BLaER1 treated with 17β-estradiol and CSF1 and Interleukin-3, amounts not matched to agents 10 nM and 100 nM (cell line): ENCODE measurements at regions not wholly inside any gene's neighbourhood (a gene's known extent, or its start where the extent isn't known, plus 50 kb on each side); places are given as distances from the start of the nearest gene placed in this dataset.

ENCODE experiments used
- H3K27ac ChIP-seq, 11 experiments: shearing (Covaris generic); formaldehyde crosslinking; 2 replicates each; pipeline ENCODE4 v1.8.1; 2022
- H3K27me3 ChIP-seq, 11 experiments: shearing (Covaris generic); formaldehyde crosslinking; 2 replicates each; pipeline ENCODE4 v1.8.1; 2022
- H3K36me3 ChIP-seq, 11 experiments: shearing (Covaris generic); formaldehyde crosslinking; 2 replicates each; pipeline ENCODE4 v1.8.1; 2022
- H3K4me1 ChIP-seq, 10 experiments: shearing (Covaris generic); formaldehyde crosslinking; 2 replicates each; pipeline ENCODE4 v1.8.1; 2022
- H3K4me2 ChIP-seq, 11 experiments: shearing (Covaris generic); formaldehyde crosslinking; 2 replicates each; pipeline ENCODE4 v1.8.1; 2022
- H3K4me3 ChIP-seq, 10 experiments: shearing (Covaris generic); formaldehyde crosslinking; 2 replicates each; pipeline ENCODE4 v1.8.1; 2022
- H3K9ac ChIP-seq, 11 experiments: shearing (Covaris generic); formaldehyde crosslinking; 2 replicates each; pipeline ENCODE4 v1.8.1; 2022
- H3K9me3 ChIP-seq, 11 experiments: shearing (Covaris generic); formaldehyde crosslinking; replicated peaks in 1 of 11; 2 replicates each; pipeline ENCODE4 v1.8.1; 2022
- H4K20me1 ChIP-seq, 11 experiments: shearing (Covaris generic); formaldehyde crosslinking; 2 replicates each; pipeline ENCODE4 v1.8.1; 2022
- Cebpa-rat ChIP-seq, 11 experiments: shearing (Covaris generic); IDR thresholded peaks; 2 replicates each; pipeline ENCODE4 v1.8.1; 2022

DNA sequence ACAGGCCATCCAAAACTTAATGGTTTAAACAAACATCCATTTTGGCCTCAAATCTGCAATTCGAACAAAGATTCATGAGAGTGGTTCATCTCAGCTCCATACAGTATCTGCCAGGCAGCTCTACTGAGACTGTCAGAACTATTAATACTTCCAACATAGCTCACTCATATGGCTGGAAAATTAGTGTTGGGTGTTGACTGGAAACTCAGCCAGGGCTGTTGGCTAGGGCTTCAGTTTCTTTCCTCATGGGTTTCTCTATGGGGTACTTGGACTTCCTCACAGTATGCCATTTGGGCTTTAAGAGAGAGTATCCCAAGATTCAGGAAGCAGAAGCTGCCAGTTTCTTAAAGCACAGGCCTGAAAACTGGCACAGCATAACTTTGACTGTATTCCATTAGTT, 240.3 kb downstream of the TPBG start:
- H3K27ac ChIP-seq: no peak overlapping the region
- no peaks in the 10 kb centered on the region for H3K27me3 ChIP-seq

DNA sequence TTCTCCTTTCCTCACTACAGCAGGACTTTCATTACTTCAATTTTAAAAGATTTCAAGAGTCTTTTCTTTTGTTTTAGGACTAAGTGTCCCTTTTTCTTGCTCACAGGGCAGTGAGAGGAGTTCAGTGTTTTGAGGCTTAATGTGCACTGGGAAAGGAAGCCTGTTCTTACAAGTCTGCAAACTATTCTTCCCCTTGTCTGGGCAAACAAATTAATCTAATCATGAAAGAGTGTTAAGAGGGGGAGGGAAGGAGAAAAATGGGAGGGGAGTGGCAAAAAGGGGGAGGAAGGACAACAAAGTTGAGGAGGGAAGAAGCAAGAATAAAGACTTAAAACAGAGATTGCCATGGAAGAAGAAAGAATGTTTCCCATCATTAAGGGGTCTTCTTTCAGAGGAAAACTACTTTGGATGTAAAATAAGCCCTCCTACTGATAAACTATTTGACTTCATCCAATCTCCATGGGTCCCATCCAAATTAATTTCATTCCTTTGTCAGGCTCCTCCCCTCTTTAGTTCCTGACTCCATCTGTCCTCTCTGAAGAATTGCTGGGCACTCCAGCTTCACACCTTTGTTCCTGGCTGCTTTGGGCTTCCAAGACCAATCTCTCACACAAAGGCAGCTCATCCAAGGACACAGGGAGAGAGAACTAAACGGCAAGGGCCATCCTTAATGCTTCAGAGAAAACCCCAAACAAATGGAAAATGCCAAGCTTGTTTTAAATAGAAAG, 244.5 kb downstream of the TPBG start:
- Histone ChIP-seq H3K36me3 (no peaks in the 10 kb centered on the region), H3K27me3 (no peaks in the 10 kb centered on the region), H3K27ac (no peak overlapping the region), H3K4me2 (0 out of 22 replicates have a peak overlapping the region, but pooled peaks of 2 of the 11 experiments have one; percentile 18 to 27), H3K9me3 (no peaks in the 10 kb centered on the region), H3K9ac (no peak overlapping the region), H3K4me1 (peaks cover 0 to 4% (median 0%) of the 10 kb centered on the region in 10 experiments; a peak in 2 of 20 replicates), H3K4me3 (no peak overlapping the region), H4K20me1 (no peaks in the 10 kb centered on the region)
- no peak for TF ChIP-seq Cebpa-rat (IDR thresholded peaks at IDR 0.05)

More for the DNA sequence above, 240.3 kb downstream of the TPBG start:
- Histone ChIP-seq H3K36me3 (no peaks in the 10 kb centered on the region), H3K9me3 (no peaks in the 10 kb centered on the region), H3K4me1 (peaks cover 0 to 2% (median 0%) of the 10 kb centered on the region in 10 experiments; a peak in 2 of 20 replicates), H4K20me1 (no peaks in the 10 kb centered on the region), H3K9ac (no peak overlapping the region), H3K4me2 (no peak overlapping the region), H3K4me3 (no peak overlapping the region)
- TF ChIP-seq Cebpa-rat (IDR thresholded peaks at IDR 0.05): no peak

DNA sequence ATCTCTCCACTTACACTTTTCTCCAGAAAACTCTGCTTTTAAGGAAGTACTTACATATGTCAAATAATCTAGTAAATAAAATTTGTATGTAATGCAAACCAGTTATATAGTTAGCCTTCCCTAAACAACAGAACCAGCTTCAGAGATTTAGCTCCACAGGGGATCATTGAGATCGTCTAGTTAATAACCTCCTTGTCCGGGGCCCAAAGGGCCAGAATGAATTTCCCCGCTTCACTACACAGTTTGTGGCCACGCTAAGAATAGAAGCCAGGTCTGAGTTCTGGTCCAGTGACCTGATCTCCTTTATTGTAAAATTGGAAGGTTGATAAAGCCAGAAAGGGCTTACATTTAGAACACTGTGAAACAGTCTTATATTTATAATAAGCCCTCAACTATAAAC, 245.2 kb downstream of the TPBG start:
- H3K9me3 ChIP-seq: no peaks in the 10 kb centered on the region
- no peak overlapping the region for H3K27ac ChIP-seq
- no peak overlapping the region for H3K4me3 ChIP-seq

DNA sequence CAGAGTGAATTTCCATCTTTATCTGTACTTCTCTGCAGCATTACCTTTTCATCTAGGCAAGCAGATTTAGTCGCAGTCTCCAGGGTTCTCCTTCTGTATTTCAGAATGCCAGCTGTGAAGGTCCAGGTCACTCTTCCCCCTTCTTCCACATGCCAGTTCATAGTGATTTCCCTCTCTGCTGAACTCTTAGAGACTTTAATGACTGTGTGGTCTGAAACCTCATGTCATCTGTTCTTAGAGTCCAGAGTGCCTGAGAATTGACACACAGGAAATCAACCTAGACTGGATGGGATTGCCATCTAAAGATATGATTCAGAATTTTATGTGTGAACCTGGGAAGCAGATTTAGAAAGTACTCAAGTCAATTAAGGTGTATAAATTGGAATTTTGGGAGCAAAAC, 248.1 kb downstream of the TPBG start:
- no peak overlapping the region for H3K27ac ChIP-seq
- no peak overlapping the region for H3K4me2 ChIP-seq
- no peaks in the 10 kb centered on the region for H3K36me3 ChIP-seq
- no peaks in the 10 kb centered on the region for H3K27me3 ChIP-seq
- H3K4me3 ChIP-seq: no peak overlapping the region
- H3K9me3 ChIP-seq: no peaks in the 10 kb centered on the region
- TF ChIP-seq Cebpa-rat (IDR thresholded peaks at IDR 0.05): no peak
- H4K20me1 ChIP-seq: no peaks in the 10 kb centered on the region
- peaks cover 0 to 4% (median 0%) of the 10 kb centered on the region in 10 experiments; a peak in 2 of 20 replicates for H3K4me1 ChIP-seq
- H3K9ac ChIP-seq: no peak overlapping the region

More for the DNA sequence above, 245.2 kb downstream of the TPBG start:
- Histone ChIP-seq H3K4me2 (peak overlapping the region in 3 of 11 experiments; percentile 15 to 27 (median 18); a peak in 2 of 22 replicates), H3K36me3 (no peaks in the 10 kb centered on the region), H3K4me1 (peaks cover 0 to 4% (median 0%) of the 10 kb centered on the region in 10 experiments; a peak in 2 of 20 replicates), H4K20me1 (no peaks in the 10 kb centered on the region), H3K27me3 (no peaks in the 10 kb centered on the region), H3K9ac (no peak overlapping the region)
- TF ChIP-seq Cebpa-rat (IDR thresholded peaks at IDR 0.05): no peak

DNA sequence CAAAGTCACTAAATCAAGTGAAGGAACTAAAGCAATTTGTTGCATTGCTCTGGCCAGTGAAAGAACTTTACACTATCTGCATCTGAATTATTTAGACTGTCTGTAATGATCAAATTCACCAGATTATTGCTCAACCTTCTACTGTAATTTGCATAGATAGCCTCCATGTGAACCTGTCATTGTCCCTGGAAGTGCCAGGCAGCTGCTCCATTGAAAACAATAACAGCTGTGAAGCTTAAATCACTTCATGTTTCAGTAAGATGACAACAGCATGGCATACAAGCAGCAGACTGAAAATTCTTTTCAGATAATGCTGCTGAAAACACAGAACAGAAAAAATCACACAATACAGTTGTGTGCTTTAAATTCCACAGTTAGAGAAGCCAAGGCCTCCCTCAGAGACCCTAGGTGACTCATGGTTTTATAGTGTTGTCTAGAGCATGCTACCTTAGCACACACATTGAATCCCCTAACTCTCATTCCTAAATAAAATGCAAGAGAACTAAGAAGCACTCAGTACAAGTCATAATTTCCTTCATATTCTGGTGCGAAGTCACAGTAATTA, 248.9 kb downstream of the TPBG start:
- TF ChIP-seq Cebpa-rat (IDR thresholded peaks at IDR 0.05): no peak
- Histone ChIP-seq H3K9me3 (no peaks in the 10 kb centered on the region), H3K27me3 (no peaks in the 10 kb centered on the region)

DNA sequence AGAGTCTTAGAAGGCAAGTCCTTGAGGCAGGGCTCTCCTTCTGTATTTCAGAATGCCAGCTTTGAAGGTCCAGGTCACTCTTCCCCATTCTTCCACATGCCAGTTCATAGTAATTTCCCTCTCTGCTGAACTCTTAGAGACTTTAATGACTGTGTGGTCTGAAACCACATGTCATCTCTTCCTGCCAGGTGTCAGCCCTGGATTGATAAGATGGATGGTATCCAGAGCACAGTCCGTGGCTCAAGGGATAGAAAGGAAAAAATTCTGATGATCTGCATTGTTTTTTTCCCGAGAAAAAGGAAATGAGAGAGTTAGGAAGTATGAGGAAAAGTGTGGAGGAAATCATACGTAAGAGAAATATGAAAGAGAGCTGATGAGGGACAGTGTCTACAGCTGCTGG, 250.9 kb downstream of the TPBG start:
- no peak overlapping the region for H3K9ac ChIP-seq
- H3K27me3 ChIP-seq: no peaks in the 10 kb centered on the region
- H3K4me2 ChIP-seq: no peak overlapping the region
- H3K27ac ChIP-seq: no peak overlapping the region
- no peaks in the 10 kb centered on the region for H3K9me3 ChIP-seq
- TF ChIP-seq Cebpa-rat (IDR thresholded peaks at IDR 0.05): no peak
- no peaks in the 10 kb centered on the region for H3K36me3 ChIP-seq
- H4K20me1 ChIP-seq: no peaks in the 10 kb centered on the region
- no peak overlapping the region for H3K4me3 ChIP-seq
- H3K4me1 ChIP-seq: no peaks in the 10 kb centered on the region

More for the DNA sequence above, 248.9 kb downstream of the TPBG start:
- Histone ChIP-seq H3K36me3 (no peaks in the 10 kb centered on the region), H3K9ac (no peak overlapping the region), H3K4me1 (peaks cover 0 to 4% (median 0%) of the 10 kb centered on the region in 10 experiments; a peak in 2 of 20 replicates), H3K4me3 (no peak overlapping the region), H3K4me2 (no peak overlapping the region), H3K27ac (no peak overlapping the region), H4K20me1 (no peaks in the 10 kb centered on the region)

DNA sequence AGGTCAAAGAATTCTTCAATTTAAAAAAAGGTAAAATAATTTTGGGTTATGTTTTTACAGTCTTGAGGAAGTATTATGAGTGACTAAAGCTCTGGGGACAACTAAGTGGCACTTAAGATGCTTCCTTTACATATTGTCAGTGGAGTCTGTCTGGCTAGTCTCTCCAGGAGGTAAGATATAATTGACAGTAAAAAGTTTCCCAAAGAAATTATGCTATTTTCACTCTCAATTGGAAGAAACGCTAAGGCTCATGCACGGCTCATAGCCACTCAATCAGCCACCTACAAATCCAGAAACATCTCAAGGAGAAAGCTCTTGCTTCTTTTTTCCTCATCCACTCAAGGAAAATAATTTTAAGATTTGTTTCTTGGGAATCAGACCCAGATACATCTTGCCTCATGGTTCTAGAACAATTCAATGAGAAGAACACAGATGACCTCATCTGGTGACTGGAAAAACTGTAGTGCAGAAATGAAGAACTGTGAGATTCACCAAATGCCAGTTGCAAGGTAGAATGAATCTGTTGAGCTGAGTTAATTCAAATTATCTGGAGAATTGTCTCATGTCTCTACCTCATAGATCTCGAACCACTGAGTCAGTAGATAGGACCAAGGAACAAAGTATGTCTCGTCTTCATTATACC, 252.9 kb downstream of the TPBG start:
- no peak overlapping the region for H3K4me2 ChIP-seq
- no peaks in the 10 kb centered on the region for H4K20me1 ChIP-seq
- H3K4me3 ChIP-seq: no peak overlapping the region
- no peaks in the 10 kb centered on the region for H3K9me3 ChIP-seq
- no peak overlapping the region for H3K27ac ChIP-seq
- no peak for TF ChIP-seq Cebpa-rat (IDR thresholded peaks at IDR 0.05)
- H3K9ac ChIP-seq: no peak overlapping the region
- no peaks in the 10 kb centered on the region for H3K4me1 ChIP-seq
- H3K27me3 ChIP-seq: no peaks in the 10 kb centered on the region
- H3K36me3 ChIP-seq: no peaks in the 10 kb centered on the region

DNA sequence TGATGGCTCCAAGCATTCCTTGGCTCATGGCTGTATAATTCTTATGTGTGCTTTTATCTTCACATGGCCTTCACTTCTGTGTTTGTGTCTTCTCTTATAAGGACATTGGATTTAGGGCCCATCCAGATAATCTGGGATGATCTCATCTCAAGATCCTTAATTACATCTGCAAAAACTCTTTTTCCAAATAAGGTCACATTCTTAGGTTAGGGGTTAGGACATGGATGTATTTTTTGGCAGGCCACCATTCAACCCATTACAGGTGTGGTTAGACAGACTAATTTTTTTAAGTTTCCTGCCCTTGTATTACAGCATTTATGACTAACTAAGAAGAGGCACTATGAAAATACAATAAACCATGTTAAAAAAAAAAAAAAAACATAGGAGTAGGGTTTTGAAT, 254.0 kb downstream of the TPBG start:
- no peak overlapping the region for H3K4me3 ChIP-seq
- no peaks in the 10 kb centered on the region for H4K20me1 ChIP-seq
- 0 out of 22 replicates have a peak, but pooled peaks cover 0 to 6% (median 0%) of the 10 kb centered on the region in 11 experiments for H3K9me3 ChIP-seq
- no peak overlapping the region for H3K4me2 ChIP-seq
- TF ChIP-seq Cebpa-rat (IDR thresholded peaks at IDR 0.05): no peak
- H3K27ac ChIP-seq: no peak overlapping the region
- no peaks in the 10 kb centered on the region for H3K36me3 ChIP-seq
- no peaks in the 10 kb centered on the region for H3K27me3 ChIP-seq
- no peaks in the 10 kb centered on the region for H3K4me1 ChIP-seq
- H3K9ac ChIP-seq: no peak overlapping the region

DNA sequence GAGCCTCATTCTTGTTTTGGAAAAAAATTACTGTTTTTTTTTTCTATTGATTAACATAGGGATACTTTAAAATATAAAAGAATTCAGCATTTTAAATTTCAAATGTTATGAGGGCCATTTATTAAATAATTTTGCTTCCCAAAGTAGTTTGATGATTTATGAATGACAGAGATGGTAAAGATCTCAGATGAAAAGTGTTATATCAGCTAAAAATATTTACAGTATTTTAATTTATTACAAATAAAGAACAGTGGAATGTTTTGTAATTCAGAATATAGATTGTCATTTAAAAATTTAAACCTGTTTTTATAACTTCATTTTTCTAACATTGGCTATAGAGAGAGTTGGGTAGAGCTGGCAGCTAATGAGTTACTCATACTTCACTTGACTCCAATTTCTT, 256.0 kb downstream of the TPBG start:
- H3K4me1 ChIP-seq: no peaks in the 10 kb centered on the region
- H3K4me3 ChIP-seq: no peak overlapping the region
- H3K27me3 ChIP-seq: no peaks in the 10 kb centered on the region
- 0 out of 22 replicates have a peak, but pooled peaks cover 0 to 6% (median 0%) of the 10 kb centered on the region in 11 experiments for H3K9me3 ChIP-seq
- H3K36me3 ChIP-seq: no peaks in the 10 kb centered on the region
- no peaks in the 10 kb centered on the region for H4K20me1 ChIP-seq
- TF ChIP-seq Cebpa-rat (IDR thresholded peaks at IDR 0.05): no peak
- H3K27ac ChIP-seq: no peak overlapping the region
- H3K4me2 ChIP-seq: no peak overlapping the region
- H3K9ac ChIP-seq: no peak overlapping the region
